ENCODE measurements at regions not wholly inside any gene's neighbourhood (a gene's known extent, or its start where the extent isn't known, plus 50 kb on each side); places are given as distances from the start of the nearest gene placed in this dataset.

DNA sequence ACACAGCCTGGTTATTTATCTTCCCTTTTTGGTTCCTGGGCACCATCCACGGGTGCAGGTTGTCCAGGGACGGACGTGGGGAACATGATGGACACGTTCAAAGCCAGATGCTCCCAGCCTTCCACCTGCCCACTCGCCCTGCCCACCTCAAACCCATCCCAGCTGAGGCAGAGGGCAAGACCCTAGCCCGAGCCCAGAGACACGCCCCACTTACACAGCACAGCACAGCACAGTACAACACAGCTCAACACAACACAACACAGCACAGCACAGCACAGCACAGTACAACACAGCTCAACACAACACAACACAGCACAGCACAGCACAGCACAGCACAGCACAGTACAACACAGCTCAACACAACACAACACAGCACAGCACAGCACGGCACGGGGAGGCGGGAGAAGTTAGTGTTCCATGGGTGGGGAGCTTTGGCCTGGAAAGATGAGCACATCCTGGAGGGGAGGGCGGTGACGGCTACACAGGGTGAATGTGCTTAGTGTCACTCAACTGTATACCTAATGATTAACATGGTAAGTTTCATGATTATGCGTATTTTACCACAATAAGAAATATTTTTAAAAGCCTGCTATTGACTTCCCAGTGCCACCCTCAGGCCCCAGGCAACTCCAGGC, 1507.5 kb downstream of the BRD1 start:
- intact Hi-C loops (cut with DNase I; ENCODE audit: low total_unique reads), result no loop called here
- no peak for TF ChIP-seq POLR2A (IDR thresholded peaks at IDR 0.05)
- TF ChIP-seq POLR2AphosphoS5 (IDR thresholded peaks at IDR 0.05), result no peak
- TF ChIP-seq, protein P1, sequence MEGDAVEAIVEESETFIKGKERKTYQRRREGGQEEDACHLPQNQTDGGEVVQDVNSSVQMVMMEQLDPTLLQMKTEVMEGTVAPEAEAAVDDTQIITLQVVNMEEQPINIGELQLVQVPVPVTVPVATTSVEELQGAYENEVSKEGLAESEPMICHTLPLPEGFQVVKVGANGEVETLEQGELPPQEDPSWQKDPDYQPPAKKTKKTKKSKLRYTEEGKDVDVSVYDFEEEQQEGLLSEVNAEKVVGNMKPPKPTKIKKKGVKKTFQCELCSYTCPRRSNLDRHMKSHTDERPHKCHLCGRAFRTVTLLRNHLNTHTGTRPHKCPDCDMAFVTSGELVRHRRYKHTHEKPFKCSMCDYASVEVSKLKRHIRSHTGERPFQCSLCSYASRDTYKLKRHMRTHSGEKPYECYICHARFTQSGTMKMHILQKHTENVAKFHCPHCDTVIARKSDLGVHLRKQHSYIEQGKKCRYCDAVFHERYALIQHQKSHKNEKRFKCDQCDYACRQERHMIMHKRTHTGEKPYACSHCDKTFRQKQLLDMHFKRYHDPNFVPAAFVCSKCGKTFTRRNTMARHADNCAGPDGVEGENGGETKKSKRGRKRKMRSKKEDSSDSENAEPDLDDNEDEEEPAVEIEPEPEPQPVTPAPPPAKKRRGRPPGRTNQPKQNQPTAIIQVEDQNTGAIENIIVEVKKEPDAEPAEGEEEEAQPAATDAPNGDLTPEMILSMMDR (IDR thresholded peaks at IDR 0.05 in 8 of 11, conservative IDR thresholded peaks at IDR 0.05 in 3 of 11), result no peak
- Histone ChIP-seq H3K27ac (no peak overlapping the region), H3K4me3 (no peak overlapping the region), H3K36me3 (no peaks in the 10 kb centered on the region), H3K27me3 (replicated peaks in 1 of 7) (peaks cover 0 to 18% (median 0%) of the 10 kb centered on the region in 7 donors), H3K9me3 (peaks cover 0 to 15% (median 12%) of the 10 kb centered on the region in 8 donors), H3K4me1 (no peaks in the 10 kb centered on the region)
- WGBS, 5 donors, result 80 to 90% (median 82%) methylated on average over 13 of the region's 13 CpGs
- peak; percentile 52 for DNase-seq

DNA sequence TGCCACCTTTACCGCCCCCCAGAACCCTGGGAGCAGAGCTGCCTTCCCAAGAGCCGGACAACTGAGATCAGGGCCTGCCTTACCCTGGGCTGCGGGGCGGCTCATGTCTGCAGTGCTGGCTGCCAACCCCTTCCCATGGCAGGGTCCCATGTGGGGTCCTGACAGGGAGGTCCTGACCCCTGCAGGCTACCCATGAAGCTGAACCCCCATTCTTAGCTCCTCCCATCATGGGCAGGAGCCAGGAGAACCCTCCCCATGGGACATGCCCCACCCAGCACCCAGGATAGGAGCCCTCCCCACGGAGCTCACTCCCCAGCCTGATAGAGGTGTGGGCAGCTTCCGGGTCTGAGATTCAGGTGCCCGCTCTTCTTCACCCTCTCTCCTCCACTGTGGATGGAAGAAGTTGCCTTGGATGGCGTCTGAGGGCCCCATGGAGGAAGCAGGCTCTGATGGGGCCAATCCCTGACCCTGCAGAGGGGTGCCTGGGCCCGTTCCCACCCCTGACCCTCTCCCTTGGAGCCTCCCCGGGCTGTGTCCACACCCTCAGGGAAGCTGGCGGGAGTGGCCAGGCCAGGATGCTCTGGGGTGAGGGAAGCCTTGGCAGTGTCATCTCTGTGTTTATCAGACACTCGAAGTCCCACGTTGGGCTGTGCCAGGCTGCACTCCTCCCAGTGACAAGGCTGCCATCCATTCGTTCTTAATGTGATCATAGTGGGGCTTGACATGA, 1508.2 kb downstream of the BRD1 start:
- Histone ChIP-seq H3K9me3 (peaks cover 0 to 8% (median 5%) of the 10 kb centered on the region in 8 donors), H3K4me3 (no peak overlapping the region), H3K27me3 (replicated peaks in 1 of 7) (peaks cover 0 to 18% (median 0%) of the 10 kb centered on the region in 7 donors), H3K27ac (no peak overlapping the region), H3K36me3 (no peaks in the 10 kb centered on the region), H3K4me1 (no peaks in the 10 kb centered on the region)
- WGBS, 5 donors, result 80 to 87% (median 82%) methylated on average over 8 to 14 of the region's 14 CpGs
- no peak for TF ChIP-seq POLR2A (IDR thresholded peaks at IDR 0.05)
- TF ChIP-seq POLR2AphosphoS5 (IDR thresholded peaks at IDR 0.05), result no peak
- intact Hi-C loops (cut with DNase I; ENCODE audit: low total_unique reads), result no loop called here
- DNase-seq, result peak; percentile 58

- H3K4me3 ChIP-seq, result no peak overlapping the region
- DNase-seq, result peak; percentile 46
- H3K9me3 ChIP-seq, result peaks cover 0 to under 1% (median 0%) of the 10 kb centered on the region in 8 donors
- 70 to 82% (median 79%) methylated on average over 11 to 13 of the region's 13 CpGs for WGBS, 5 donors
- H3K27me3 ChIP-seq (replicated peaks in 1 of 7), result peaks cover 0 to 18% (median 0%) of the 10 kb centered on the region in 7 donors
- intact Hi-C loops (cut with DNase I; ENCODE audit: low total_unique reads), result no loop called here
- TF ChIP-seq, protein P1 (IDR thresholded peaks at IDR 0.05 in 8 of 11, conservative IDR thresholded peaks at IDR 0.05 in 3 of 11), result no peak
- no peaks in the 10 kb centered on the region for H3K4me1 ChIP-seq
- H3K27ac ChIP-seq, result no peak overlapping the region
- H3K36me3 ChIP-seq, result no peaks in the 10 kb centered on the region
Measured at GRCh38 chr22:48318575-48319320, 1508.9 kb downstream of the BRD1 start.

DNA sequence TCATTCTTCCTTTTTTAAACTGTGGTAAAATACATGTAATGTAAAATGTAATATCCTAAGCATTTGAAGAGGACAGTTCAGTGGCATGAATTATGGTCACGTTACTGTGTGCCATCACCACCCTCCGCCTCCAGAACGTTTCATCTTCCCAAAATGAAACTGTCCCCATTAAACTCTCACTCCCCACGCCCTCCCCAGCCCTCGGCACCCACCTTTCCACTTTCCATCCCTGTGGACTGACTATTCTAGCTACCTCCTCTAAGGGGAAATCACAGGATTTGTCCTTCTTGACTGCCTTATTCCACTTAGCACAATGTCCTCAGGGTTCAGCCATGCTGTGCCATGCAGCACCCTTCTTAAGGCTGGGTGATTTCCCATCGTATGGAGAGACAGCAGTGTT, 1509.5 kb downstream of the BRD1 start:
- Histone ChIP-seq H3K27me3 (replicated peaks in 1 of 7) (peaks cover 0 to 18% (median 0%) of the 10 kb centered on the region in 7 donors), H3K4me3 (no peak overlapping the region), H3K4me1 (no peaks in the 10 kb centered on the region), H3K27ac (no peak overlapping the region), H3K9me3 (peaks cover 0 to 6% (median under 1%) of the 10 kb centered on the region in 8 donors), H3K36me3 (no peaks in the 10 kb centered on the region)
- DNase-seq, result no peak
- intact Hi-C loops (cut with DNase I; ENCODE audit: low total_unique reads), result no loop called here
- WGBS, 5 donors, result 69 to 78% (median 75%) methylated on average over 6 of the region's 6 CpGs
- TF ChIP-seq POLR2AphosphoS5 (IDR thresholded peaks at IDR 0.05) (no peak), POLR2A (IDR thresholded peaks at IDR 0.05) (no peak)
- TF ChIP-seq, protein P1 (IDR thresholded peaks at IDR 0.05 in 8 of 11, conservative IDR thresholded peaks at IDR 0.05 in 3 of 11), result no peak

Measured in spleen (tissue), 11 donors.